ENCODE measurements at regions not wholly inside any gene's neighbourhood (a gene's known extent, or its start where the extent isn't known, plus 50 kb on each side); places are given as distances from the start of the nearest gene placed in this dataset.

- H3K4me1 Mint-ChIP-seq: peaks cover 2% of the 10 kb centered on the region
- peaks cover 5% of the 10 kb centered on the region for H3K9me3 Mint-ChIP-seq
- no peak overlapping the region for H3K27ac Mint-ChIP-seq
- H3K4me3 Mint-ChIP-seq: no peak overlapping the region
- H3K27me3 Mint-ChIP-seq: no peaks in the 10 kb centered on the region
- no peak for DNase-seq
- CTCF ChIA-PET: interaction anchor here (0.6 kb wide), 1 partner anchor 65 kb away, joined by 4 read pairs; no protein-coding TSS in a partner anchor
- POLR2A ChIA-PET: no interaction called here
- no peaks in the 10 kb centered on the region for H3K36me3 Mint-ChIP-seq (ENCODE audit: low read depth)
These were observed 584.2 kb downstream of the BCKDHB start for GRCh38 chr6:80690551-80691131.

- DNase-seq: no peak
- Mint-ChIP-seq H3K27me3 (no peaks in the 10 kb centered on the region), H3K27ac (no peak overlapping the region), H3K4me1 (peaks cover 2% of the 10 kb centered on the region), H3K36me3 (ENCODE audit: low read depth) (no peaks in the 10 kb centered on the region), H3K4me3 (no peak overlapping the region), H3K9me3 (peaks cover 5% of the 10 kb centered on the region)
- POLR2A ChIA-PET: no interaction called here
- CTCF ChIA-PET: no interaction called here
These were observed 583.4 kb downstream of the BCKDHB start for GRCh38 chr6:80689716-80690395.

- Mint-ChIP-seq H3K36me3 (ENCODE audit: low read depth) (no peaks in the 10 kb centered on the region), H3K9me3 (peaks cover 2% of the 10 kb centered on the region), H3K4me1 (no peaks in the 10 kb centered on the region), H3K4me3 (no peak overlapping the region), H3K27me3 (no peaks in the 10 kb centered on the region), H3K27ac (no peak overlapping the region)
- POLR2A ChIA-PET: no interaction called here
- no peak for DNase-seq
- CTCF ChIA-PET: no interaction called here
These were observed 573.5 kb downstream of the BCKDHB start for GRCh38 chr6:80679992-80680391.

GRCh38 chr6:80676386-80676785 lies 569.9 kb downstream of the BCKDHB start:
- H3K4me3 Mint-ChIP-seq: no peak overlapping the region
- H3K27me3 Mint-ChIP-seq: no peaks in the 10 kb centered on the region
- H3K36me3 Mint-ChIP-seq (ENCODE audit: low read depth): no peaks in the 10 kb centered on the region

GRCh38 chr6:80674669-80675068 lies 568.2 kb downstream of the BCKDHB start:
- H3K4me3 Mint-ChIP-seq: no peak overlapping the region
- no peaks in the 10 kb centered on the region for H3K9me3 Mint-ChIP-seq
- no peak for DNase-seq
- H3K27me3 Mint-ChIP-seq: no peaks in the 10 kb centered on the region
- no peaks in the 10 kb centered on the region for H3K4me1 Mint-ChIP-seq
- H3K27ac Mint-ChIP-seq: no peak overlapping the region
- ChIA-PET POLR2A (no interaction called here), CTCF (no interaction called here)
- H3K36me3 Mint-ChIP-seq (ENCODE audit: low read depth): no peaks in the 10 kb centered on the region

More at GRCh38 chr6:80676386-80676785, 569.9 kb downstream of the BCKDHB start:
- DNase-seq: no peak
- no peaks in the 10 kb centered on the region for H3K4me1 Mint-ChIP-seq
- CTCF ChIA-PET: no interaction called here
- H3K27ac Mint-ChIP-seq: no peak overlapping the region
- no peaks in the 10 kb centered on the region for H3K9me3 Mint-ChIP-seq
- POLR2A ChIA-PET: no interaction called here

GRCh38 chr6:80673367-80673766 lies 566.9 kb downstream of the BCKDHB start:
- H3K27ac Mint-ChIP-seq: no peak overlapping the region
- H3K9me3 Mint-ChIP-seq: no peaks in the 10 kb centered on the region
- no peaks in the 10 kb centered on the region for H3K36me3 Mint-ChIP-seq (ENCODE audit: low read depth)
- H3K4me1 Mint-ChIP-seq: no peaks in the 10 kb centered on the region
- H3K27me3 Mint-ChIP-seq: no peaks in the 10 kb centered on the region
- POLR2A ChIA-PET: no interaction called here
- H3K4me3 Mint-ChIP-seq: no peak overlapping the region
- no peak for DNase-seq
- CTCF ChIA-PET: interaction anchor here (0.5 kb wide), 1 partner anchor 869 kb away, joined by 3 read pairs; no protein-coding TSS in a partner anchor

- DNase-seq: no peak
- POLR2A ChIA-PET: no interaction called here
These were observed 560.5 kb downstream of the BCKDHB start for GRCh38 chr6:80667006-80667405.

GRCh38 chr6:80658926-80659325 lies 552.5 kb downstream of the BCKDHB start:
- Mint-ChIP-seq H3K9me3 (peaks cover 4% of the 10 kb centered on the region), H3K4me3 (no peak overlapping the region), H3K4me1 (no peaks in the 10 kb centered on the region), H3K27ac (no peak overlapping the region), H3K27me3 (no peaks in the 10 kb centered on the region), H3K36me3 (ENCODE audit: low read depth) (no peaks in the 10 kb centered on the region)
- ChIA-PET POLR2A (no interaction called here), CTCF (interaction anchor here (0.7 kb wide), 1 partner anchor 12 kb away, joined by 4 read pairs; no protein-coding TSS in a partner anchor)
- no peak for DNase-seq

More at GRCh38 chr6:80667006-80667405, 560.5 kb downstream of the BCKDHB start:
- Mint-ChIP-seq H3K4me3 (no peak overlapping the region), H3K4me1 (no peaks in the 10 kb centered on the region), H3K36me3 (ENCODE audit: low read depth) (no peaks in the 10 kb centered on the region), H3K9me3 (peaks cover 2% of the 10 kb centered on the region), H3K27ac (no peak overlapping the region), H3K27me3 (no peaks in the 10 kb centered on the region)
- CTCF ChIA-PET: no interaction called here

GRCh38 chr6:80647156-80647555 lies 540.7 kb downstream of the BCKDHB start:
- DNase-seq: no peak
- Mint-ChIP-seq H3K4me3 (no peak overlapping the region), H3K4me1 (no peaks in the 10 kb centered on the region)

GRCh38 chr6:80643881-80644280 lies 537.4 kb downstream of the BCKDHB start:
- ChIA-PET CTCF (no interaction called here), POLR2A (no interaction called here)
- Mint-ChIP-seq H3K27me3 (no peaks in the 10 kb centered on the region), H3K27ac (no peak overlapping the region), H3K4me1 (no peaks in the 10 kb centered on the region), H3K9me3 (no peaks in the 10 kb centered on the region), H3K36me3 (ENCODE audit: low read depth) (no peaks in the 10 kb centered on the region), H3K4me3 (no peak overlapping the region)
- no peak for DNase-seq

More at GRCh38 chr6:80647156-80647555, 540.7 kb downstream of the BCKDHB start:
- H3K9me3 Mint-ChIP-seq: no peaks in the 10 kb centered on the region
- no peak overlapping the region for H3K27ac Mint-ChIP-seq
- POLR2A ChIA-PET: no interaction called here
- no peaks in the 10 kb centered on the region for H3K36me3 Mint-ChIP-seq (ENCODE audit: low read depth)
- no peaks in the 10 kb centered on the region for H3K27me3 Mint-ChIP-seq
- CTCF ChIA-PET: interaction anchor here (0.6 kb wide), 1 partner anchor 12 kb away, joined by 4 read pairs; no protein-coding TSS in a partner anchor

- CTCF ChIA-PET: no interaction called here
These were observed 536.0 kb downstream of the BCKDHB start for GRCh38 chr6:80642452-80642851.

GRCh38 chr6:80641591-80641990 lies 535.1 kb downstream of the BCKDHB start:
- Mint-ChIP-seq H3K4me1 (no peaks in the 10 kb centered on the region), H3K4me3 (no peak overlapping the region), H3K36me3 (ENCODE audit: low read depth) (no peaks in the 10 kb centered on the region), H3K27ac (no peak overlapping the region), H3K27me3 (no peaks in the 10 kb centered on the region), H3K9me3 (no peaks in the 10 kb centered on the region)
- ChIA-PET POLR2A (no interaction called here), CTCF (no interaction called here)
- no peak for DNase-seq

More at GRCh38 chr6:80642452-80642851, 536.0 kb downstream of the BCKDHB start:
- Mint-ChIP-seq H3K4me1 (no peaks in the 10 kb centered on the region), H3K4me3 (no peak overlapping the region), H3K9me3 (no peaks in the 10 kb centered on the region), H3K27me3 (no peaks in the 10 kb centered on the region), H3K27ac (no peak overlapping the region), H3K36me3 (ENCODE audit: low read depth) (no peaks in the 10 kb centered on the region)
- DNase-seq: no peak
- POLR2A ChIA-PET: no interaction called here

- no peak for DNase-seq
- no peak overlapping the region for H3K4me3 Mint-ChIP-seq
- CTCF ChIA-PET: no interaction called here
- H3K36me3 Mint-ChIP-seq (ENCODE audit: low read depth): no peaks in the 10 kb centered on the region
- POLR2A ChIA-PET: no interaction called here
- no peak overlapping the region for H3K27ac Mint-ChIP-seq
- H3K9me3 Mint-ChIP-seq: no peaks in the 10 kb centered on the region
- H3K27me3 Mint-ChIP-seq: no peaks in the 10 kb centered on the region
- no peaks in the 10 kb centered on the region for H3K4me1 Mint-ChIP-seq
These were observed 533.7 kb downstream of the BCKDHB start for GRCh38 chr6:80640176-80640575.

GRCh38 chr6:80639181-80639629 lies 532.7 kb downstream of the BCKDHB start:
- Mint-ChIP-seq H3K4me1 (no peaks in the 10 kb centered on the region), H3K9me3 (no peaks in the 10 kb centered on the region), H3K36me3 (ENCODE audit: low read depth) (no peaks in the 10 kb centered on the region), H3K4me3 (no peak overlapping the region), H3K27me3 (no peaks in the 10 kb centered on the region), H3K27ac (no peak overlapping the region)
- no peak for DNase-seq
- CTCF ChIA-PET: no interaction called here
- POLR2A ChIA-PET: no interaction called here

Data from activated CD4-positive, alpha-beta memory T cell treated with anti-CD3 and anti-CD28 coated beads, Interleukin-2, amount 10 ng/mL, durations not matched to agents 7 days and 5 days (primary cell).